PC-3 (cell line): ENCODE measurements at regions not wholly inside any gene's neighbourhood (a gene's known extent, or its start where the extent isn't known, plus 50 kb on each side); places are given as distances from the start of the nearest gene placed in this dataset.

ENCODE experiments used
- ATAC-seq: fragments of 200-7000 bp; cut with Tn5 transposase; 2 replicates; pipeline ENCODE4 v1.9.1; 2020; ENCODE audit warnings: mild to moderate bottlenecking, moderate library complexity
- BruUV-seq: library from RNA; stranded (reverse); fragments of 400-500 nt; replicated peaks from 2 replicates; lab custom pipeline; 2021; lab: Mats Ljungman, UMichigan
- CTCF ChIA-PET: fragments of 300-600 bp; sonication (Branson Sonifier 250); formaldehyde crosslinking; loops from one replicate; lab custom pipeline; 2022; ENCODE audit warnings: antibody characterized with exemption; lab: Charles Lee
- POLR2A ChIA-PET: fragments of 300-600 bp; sonication (Branson Sonifier 250); formaldehyde crosslinking; loops from one replicate; lab custom pipeline; 2022; ENCODE audit warnings: antibody characterized with exemption; ENCODE audit not compliant: unreplicated experiment; lab: Charles Lee
- DNase-seq: peaks from one replicate; pipeline ENCODE4 v3.0.0-alpha.2; 2015
- H2AFZ ChIP-seq: fragments of 300-600 bp; sonication (generic); 2 replicates; pipeline ENCODE4 v1.6.0; 2016; ENCODE audit warnings: antibody characterized with exemption, low read length
- H3F3A ChIP-seq: fragments of 300-600 bp; sonication (generic); one replicate; pipeline ENCODE4 v1.6.0; 2017; ENCODE audit warnings: antibody characterized with exemption, low read length, control low read depth, mild to moderate bottlenecking; ENCODE audit not compliant: unreplicated experiment
- H3K27ac ChIP-seq: fragments of 300-600 bp; sonication (generic); 2 replicates; pipeline ENCODE4 v1.5.1; 2016; ENCODE audit warnings: mild to moderate bottlenecking, low read length
- H3K27me3 ChIP-seq: fragments of 300-600 bp; sonication (generic); 2 replicates; pipeline ENCODE4 v1.6.1; 2016; ENCODE audit warnings: low read length, mixed read lengths
- H3K36me3 ChIP-seq: fragments of 300-600 bp; sonication (generic); 2 replicates; pipeline ENCODE4 v1.6.1; 2016; ENCODE audit warnings: low read depth, mixed run types, low read length, mixed read lengths
- H3K4me1 ChIP-seq: fragments of 300-600 bp; sonication (generic); 2 replicates; pipeline ENCODE4 v1.5.1; 2016; ENCODE audit warnings: low read length; ENCODE audit not compliant: insufficient read depth
- H3K4me2 ChIP-seq: fragments of 300-600 bp; sonication (generic); 2 replicates; pipeline ENCODE4 v1.6.0; 2016; ENCODE audit warnings: low read length
- H3K4me3 ChIP-seq: fragments of 300-600 bp; sonication (generic); 2 replicates; pipeline ENCODE4 v1.5.1; 2016; ENCODE audit warnings: mild to moderate bottlenecking, low read length, mixed read lengths
- H3K79me2 ChIP-seq: fragments of 300-600 bp; sonication (generic); 2 replicates; pipeline ENCODE4 v1.6.1; 2017; ENCODE audit warnings: low read length, mixed read lengths
- H3K9ac ChIP-seq: fragments of 300-600 bp; sonication (generic); 2 replicates; pipeline ENCODE4 v1.6.0; 2016; ENCODE audit warnings: mild to moderate bottlenecking, low read length
- H3K9me2 ChIP-seq: fragments of 300-600 bp; sonication (generic); replicated peaks from 2 replicates; pipeline ENCODE4 v1.6.1; 2016; ENCODE audit warnings: mixed run types, low read length, mixed read lengths
- H3K9me3 ChIP-seq: fragments of 300-600 bp; sonication (generic); 2 replicates; pipeline ENCODE4 v1.6.1; 2016; ENCODE audit warnings: low read length, mixed read lengths
- H4K20me1 ChIP-seq: fragments of 300-600 bp; sonication (generic); 2 replicates; pipeline ENCODE4 v1.6.1; 2016; ENCODE audit warnings: low read length, mixed read lengths
- EZH2 ChIP-seq: fragments of 300-600 bp; sonication (generic); IDR thresholded peaks from one replicate; pipeline ENCODE4 v1.6.1; 2017; ENCODE audit warnings: antibody characterized with exemption, mild to moderate bottlenecking, low read length; ENCODE audit not compliant: unreplicated experiment
- EZH2phosphoT487 ChIP-seq: fragments of 300-600 bp; sonication (generic); IDR thresholded peaks from 2 replicates; pipeline ENCODE4 v1.6.1; 2018; ENCODE audit warnings: mild to moderate bottlenecking, antibody characterized with exemption, low read length, borderline replicate concordance
- intact Hi-C: fragments of 100-400 bp; cut with micrococcal nuclease; formaldehyde crosslinking; loops from 2 replicates; pipeline ENCODE4 v1.9.0; 2023
- TF ChIP-seq, protein P1 (sequence below): fragments of 300-600 bp; sonication (generic); conservative IDR thresholded peaks from 2 replicates; pipeline ENCODE4 v1.5.1; 2017; ENCODE audit warnings: antibody characterized with exemption, low read depth, mild to moderate bottlenecking, low read length

- no peaks in the 10 kb centered on the region for H3K79me2 ChIP-seq
- H3K9me2 ChIP-seq: no peaks in the 10 kb centered on the region
- H3K27ac ChIP-seq: no peak overlapping the region
- no peak overlapping the region for H3K4me3 ChIP-seq
- H3K27me3 ChIP-seq: no peaks in the 10 kb centered on the region
- H2AFZ ChIP-seq: no peak overlapping the region
- intact Hi-C loops: no loop called here
- peaks cover 3% of the 10 kb centered on the region for H3K4me1 ChIP-seq
- H4K20me1 ChIP-seq: no peaks in the 10 kb centered on the region
- BruUV-seq: no TSS peak
- ATAC-seq (no peak), DNase-seq (no peak)
- no peak overlapping the region for H3K4me2 ChIP-seq
- no peaks in the 10 kb centered on the region for H3F3A ChIP-seq
- H3K9ac ChIP-seq: no peak overlapping the region
- H3K36me3 ChIP-seq: no peaks in the 10 kb centered on the region
- H3K9me3 ChIP-seq: no peaks in the 10 kb centered on the region
- TF ChIP-seq EZH2phosphoT487: no peak
- TF ChIP-seq EZH2: no peak
- TF ChIP-seq, protein P1, sequence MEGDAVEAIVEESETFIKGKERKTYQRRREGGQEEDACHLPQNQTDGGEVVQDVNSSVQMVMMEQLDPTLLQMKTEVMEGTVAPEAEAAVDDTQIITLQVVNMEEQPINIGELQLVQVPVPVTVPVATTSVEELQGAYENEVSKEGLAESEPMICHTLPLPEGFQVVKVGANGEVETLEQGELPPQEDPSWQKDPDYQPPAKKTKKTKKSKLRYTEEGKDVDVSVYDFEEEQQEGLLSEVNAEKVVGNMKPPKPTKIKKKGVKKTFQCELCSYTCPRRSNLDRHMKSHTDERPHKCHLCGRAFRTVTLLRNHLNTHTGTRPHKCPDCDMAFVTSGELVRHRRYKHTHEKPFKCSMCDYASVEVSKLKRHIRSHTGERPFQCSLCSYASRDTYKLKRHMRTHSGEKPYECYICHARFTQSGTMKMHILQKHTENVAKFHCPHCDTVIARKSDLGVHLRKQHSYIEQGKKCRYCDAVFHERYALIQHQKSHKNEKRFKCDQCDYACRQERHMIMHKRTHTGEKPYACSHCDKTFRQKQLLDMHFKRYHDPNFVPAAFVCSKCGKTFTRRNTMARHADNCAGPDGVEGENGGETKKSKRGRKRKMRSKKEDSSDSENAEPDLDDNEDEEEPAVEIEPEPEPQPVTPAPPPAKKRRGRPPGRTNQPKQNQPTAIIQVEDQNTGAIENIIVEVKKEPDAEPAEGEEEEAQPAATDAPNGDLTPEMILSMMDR: no peak
- ChIA-PET CTCF (no interaction called here), POLR2A (interaction anchor here (0.5 kb wide), 1 partner anchor 308 kb away, joined by 5 read pairs; no protein-coding TSS in a partner anchor)
Observed at GRCh38 chr5:135216471-135217343, 182.3 kb downstream of the MACROH2A1 start.

- no TSS peak for BruUV-seq
- Histone ChIP-seq H3K9ac (no peak overlapping the region), H3K9me3 (no peaks in the 10 kb centered on the region), H2AFZ (no peak overlapping the region), H3K9me2 (no peaks in the 10 kb centered on the region), H3K4me1 (no peaks in the 10 kb centered on the region), H3K79me2 (no peaks in the 10 kb centered on the region), H4K20me1 (no peaks in the 10 kb centered on the region), H3K4me3 (no peak overlapping the region), H3K27me3 (no peaks in the 10 kb centered on the region), H3F3A (no peaks in the 10 kb centered on the region), H3K36me3 (no peaks in the 10 kb centered on the region), H3K27ac (no peak overlapping the region), H3K4me2 (no peak overlapping the region)
- ChIA-PET POLR2A (no interaction called here), CTCF (no interaction called here)
- intact Hi-C loops: no loop called here
- DNase-seq (no peak), ATAC-seq (no peak)
- TF ChIP-seq, protein P1: no peak
- TF ChIP-seq EZH2: no peak
Observed at GRCh38 chr5:135215617-135216470, 181.8 kb upstream of the PITX1 start.
